ENCODE measurements at regions not wholly inside any gene's neighbourhood (a gene's known extent, or its start where the extent isn't known, plus 50 kb on each side); places are given as distances from the start of the nearest gene placed in this dataset.

DNA sequence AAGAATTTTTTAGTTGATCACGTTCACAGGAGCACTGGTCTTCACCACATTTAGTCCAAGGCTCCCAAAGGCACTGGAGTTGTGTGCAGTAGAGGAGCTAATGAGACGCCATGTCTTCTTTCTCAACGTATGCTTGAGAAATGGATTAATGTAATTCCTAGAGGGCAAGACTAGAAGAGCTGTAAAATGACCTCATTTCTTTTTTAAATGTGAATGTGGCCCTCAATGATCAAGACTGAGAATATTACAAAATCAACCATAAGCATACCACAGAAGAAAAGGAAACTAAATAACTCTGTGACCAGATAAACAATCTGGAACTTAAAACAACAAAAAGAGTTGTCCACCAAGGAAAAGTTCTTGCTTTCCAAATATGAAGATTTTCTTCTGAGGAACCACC is 112.1 kb upstream of the THBS1 start:
- CTCF ChIA-PET (ENCODE audit: partially characterized antibody), result interaction anchor here (2.4 kb wide), 1 partner anchor 297 kb away, joined by 7 read pairs; no protein-coding TSS in a partner anchor
- Histone ChIP-seq H3K56ac (replicated peaks; ENCODE audit: insufficient read length, low read depth, low read length) (no peak overlapping the region), H4K5ac (ENCODE audit: insufficient read length, low read depth, low read length) (no peak overlapping the region), H3K79me1 (ENCODE audit: low read depth, low read length) (no peaks in the 10 kb centered on the region), H2BK12ac (ENCODE audit: low read depth, low read length) (no peak overlapping the region), H4K91ac (replicated peaks; ENCODE audit: insufficient read length, low read length) (no peak overlapping the region), H3K18ac (ENCODE audit: extremely low read depth, low read length) (no peak overlapping the region), H3K23ac (ENCODE audit: insufficient read length) (no peak overlapping the region), H3K23me2 (ENCODE audit: low read depth, low read length) (no peaks in the 10 kb centered on the region), H2AK5ac (ENCODE audit: low read depth, low read length) (no peak overlapping the region), H3K4me2 (ENCODE audit: insufficient read depth in 1 of 2, low read depth in 2 of 2, low read length in 2 of 2) (no peak overlapping the region), H3K79me2 (ENCODE audit: control insufficient read depth in 1 of 2, insufficient read depth in 2 of 2, low read length in 2 of 2) (no peaks in the 10 kb centered on the region), H3K4me1 (replicated peaks in 1 of 4; ENCODE audit: control insufficient read depth in 3 of 4, insufficient read depth in 4 of 4, low read length in 3 of 4) (no peaks in the 10 kb centered on the region; a peak in 1 of 7 replicates), H2BK5ac (ENCODE audit: low read depth, low read length) (no peak overlapping the region), H3K36me3 (ENCODE audit: control insufficient read depth in 2 of 4, insufficient read depth in 4 of 4, low read length in 3 of 4) (no peaks in the 10 kb centered on the region), H3K4me3 (ENCODE audit: extremely low read depth in 1 of 4, insufficient read depth in 2 of 4, low read depth in 3 of 4, low read length in 4 of 4) (no peak overlapping the region), H3K9ac (replicated peaks in 1 of 4; ENCODE audit: extremely low read depth in 1 of 4, low read depth in 3 of 4, low read length in 3 of 4) (no peak overlapping the region), H2BK20ac (ENCODE audit: low read length) (no peak overlapping the region), H3K9me3 (ENCODE audit: insufficient read depth in 2 of 2, low read depth in 1 of 2, low read length in 1 of 2) (no peaks in the 10 kb centered on the region), H2AFZ (ENCODE audit: low read length) (no peak overlapping the region), H2BK15ac (ENCODE audit: low read length) (no peak overlapping the region), H4K8ac (ENCODE audit: extremely low read depth, insufficient read depth, low read length) (no peak overlapping the region), H3K4ac (replicated peaks; ENCODE audit: insufficient read length, low read depth, low read length) (no peak overlapping the region), H3K14ac (ENCODE audit: insufficient read length) (no peak overlapping the region), H3K27ac (ENCODE audit: low read depth, low read length) (no peak overlapping the region), H3K27me3 (replicated peaks in 1 of 4; ENCODE audit: control insufficient read depth in 3 of 4, extremely low read depth in 1 of 4, insufficient read depth in 3 of 4, low read length in 3 of 4) (no peaks in the 10 kb centered on the region), H4K20me1 (replicated peaks in 1 of 2; ENCODE audit: control insufficient read depth in 1 of 2, insufficient read depth in 2 of 2, low read length in 2 of 2) (no peaks in the 10 kb centered on the region), H2BK120ac (replicated peaks; ENCODE audit: low read depth, low read length) (no peak overlapping the region)
- DNase-seq (ENCODE audit: low read depth in 1 of 2, low spot score in 2 of 2) (no peak), FAIRE-seq (no peak)
- POLR2A ChIA-PET (ENCODE audit: partially characterized antibody), result no interaction called here
- WGBS, 2 experiments (ENCODE audit: extremely low coverage in 1 of 2, insufficient coverage in 1 of 2, insufficient read length in 1 of 2, insufficient replicate concordance in 2 of 2, low coverage in 1 of 2, low lambda C conversion rate in 2 of 2, missing lambda C conversion rate in 1 of 2), result 98% methylated on average over 3 of the region's 3 CpGs; no CpG with 5 or more reads in 1 of the 2 experiments
- TF ChIP-seq KDM5A (IDR thresholded peaks at IDR 0.05; ENCODE audit: low read length), result no peak
- no peak for TF ChIP-seq NANOG (IDR thresholded peaks at IDR 0.05; ENCODE audit: insufficient read depth, low read depth, low read length, poor library complexity, severe bottlenecking)
- no peak for TF ChIP-seq ASH2L (IDR thresholded peaks at IDR 0.05; ENCODE audit: low read length)
- TF ChIP-seq ZNF274 (IDR thresholded peaks at IDR 0.05; ENCODE audit: borderline replicate concordance, extremely low read depth, low read length), result no peak
- TF ChIP-seq TCF12 (IDR thresholded peaks at IDR 0.05; ENCODE audit: low read depth, low read length), result no peak
- TF ChIP-seq EP300 (IDR thresholded peaks at IDR 0.05; ENCODE audit: borderline replicate concordance in 1 of 2, low read depth in 2 of 2, low read length in 2 of 2), result no peak
- TF ChIP-seq POLR2A (IDR thresholded peaks at IDR 0.05; ENCODE audit: control extremely low read depth in 1 of 2, low read depth in 2 of 2, low read length in 2 of 2), result no peak
- TF ChIP-seq TAF1 (IDR thresholded peaks at IDR 0.05; ENCODE audit: low read depth, low read length), result no peak
- no peak for TF ChIP-seq JUN (IDR thresholded peaks at IDR 0.05; ENCODE audit: low read depth, low read length)
- TF ChIP-seq SIRT6 (IDR thresholded peaks at IDR 0.05; ENCODE audit: low read length), result no peak
- no peak for TF ChIP-seq TBP (IDR thresholded peaks at IDR 0.05; ENCODE audit: low read depth, low read length)
- no peak for TF ChIP-seq BCL11A (IDR thresholded peaks at IDR 0.05; ENCODE audit: low read depth in 2 of 2, low read length in 2 of 2)
- no peak for TF ChIP-seq BACH1 (IDR thresholded peaks at IDR 0.05; ENCODE audit: low read length)
- no peak for TF ChIP-seq SP2 (IDR thresholded peaks at IDR 0.05; ENCODE audit: low read length)
- TF ChIP-seq POLR2AphosphoS5 (IDR thresholded peaks at IDR 0.05; ENCODE audit: low read depth, low read length), result no peak
- TF ChIP-seq, protein P1, sequence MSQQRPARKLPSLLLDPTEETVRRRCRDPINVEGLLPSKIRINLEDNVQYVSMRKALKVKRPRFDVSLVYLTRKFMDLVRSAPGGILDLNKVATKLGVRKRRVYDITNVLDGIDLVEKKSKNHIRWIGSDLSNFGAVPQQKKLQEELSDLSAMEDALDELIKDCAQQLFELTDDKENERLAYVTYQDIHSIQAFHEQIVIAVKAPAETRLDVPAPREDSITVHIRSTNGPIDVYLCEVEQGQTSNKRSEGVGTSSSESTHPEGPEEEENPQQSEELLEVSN (IDR thresholded peaks at IDR 0.05), result no peak
